NCI-H1092 treated with DMSO at 0.1 percent for 48 hours (cell line): ENCODE measurements at regions not wholly inside any gene's neighbourhood (a gene's known extent, or its start where the extent isn't known, plus 50 kb on each side); places are given as distances from the start of the nearest gene placed in this dataset.
"Not testable (repeated sequence)": the region's sequence is repeated elsewhere in the genome, so short reads cannot be mapped to it uniquely, and the experiment has no call there.

Source experiments
- DNase-seq: peaks from one replicate; lab custom pipeline; 2025; lab: John Stamatoyannopoulos, UW

- no peak for DNase-seq
These were observed 57.6 kb downstream of the PTTG1 start for GRCh38 chr5:160479220-160479619.

GRCh38 chr5:160479926-160480325, 58.3 kb downstream of the PTTG1 start:
- DNase-seq: no peak

DNA sequence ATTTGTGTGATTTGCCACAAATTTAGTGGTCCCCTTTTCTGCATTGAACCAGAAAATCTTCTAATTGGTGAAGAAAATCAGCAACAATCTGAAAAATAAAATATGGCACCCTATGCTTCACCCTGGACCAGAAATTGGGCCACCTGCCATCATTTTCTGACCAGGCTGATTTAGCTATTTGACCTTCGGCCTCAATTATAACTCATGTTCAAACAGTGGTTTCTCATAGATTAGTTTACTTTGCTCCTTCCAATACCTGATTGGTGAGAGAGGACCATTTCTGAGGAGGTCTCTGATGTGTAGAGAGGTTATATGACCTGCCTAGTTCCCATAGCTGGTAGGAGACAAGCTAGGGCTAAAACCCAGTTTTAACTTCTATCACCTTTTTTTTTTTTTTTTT, 59.0 kb downstream of the PTTG1 start:
- DNase-seq: no peak

- DNase-seq: no peak
These were observed 63.0 kb downstream of the PTTG1 start for GRCh38 chr5:160484678-160485077.

DNA sequence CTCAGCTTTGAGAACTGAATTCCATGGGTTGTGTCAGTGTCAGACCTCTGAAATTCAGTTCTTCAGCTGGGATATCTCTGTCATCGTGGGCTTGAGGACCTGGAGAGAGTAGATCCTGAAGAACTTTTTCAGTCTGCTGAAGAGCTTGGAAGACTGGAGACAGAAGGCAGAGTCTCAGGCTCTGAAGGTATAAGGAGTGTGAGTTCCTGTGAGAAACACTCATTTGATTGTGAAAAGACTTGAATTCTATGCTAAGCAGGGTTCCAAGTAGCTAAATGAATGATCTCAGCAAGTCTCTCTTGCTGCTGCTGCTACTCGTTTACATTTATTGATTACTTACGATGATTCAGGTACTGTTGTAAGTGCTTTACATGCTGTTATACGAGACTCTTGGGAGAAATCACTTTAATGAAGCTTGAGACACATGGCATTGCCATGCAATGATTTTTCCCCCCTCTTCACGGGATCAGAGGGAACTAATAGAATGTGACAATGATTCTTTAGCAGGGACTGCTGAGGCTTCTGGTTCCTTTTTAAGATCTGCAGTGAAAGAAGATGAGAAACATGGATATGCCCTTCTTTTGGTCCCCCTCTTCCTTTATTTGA, 63.8 kb downstream of the PTTG1 start:
- no peak for DNase-seq

- no peak for DNase-seq
These were observed 64.9 kb downstream of the PTTG1 start for GRCh38 chr5:160486573-160486972.

DNA sequence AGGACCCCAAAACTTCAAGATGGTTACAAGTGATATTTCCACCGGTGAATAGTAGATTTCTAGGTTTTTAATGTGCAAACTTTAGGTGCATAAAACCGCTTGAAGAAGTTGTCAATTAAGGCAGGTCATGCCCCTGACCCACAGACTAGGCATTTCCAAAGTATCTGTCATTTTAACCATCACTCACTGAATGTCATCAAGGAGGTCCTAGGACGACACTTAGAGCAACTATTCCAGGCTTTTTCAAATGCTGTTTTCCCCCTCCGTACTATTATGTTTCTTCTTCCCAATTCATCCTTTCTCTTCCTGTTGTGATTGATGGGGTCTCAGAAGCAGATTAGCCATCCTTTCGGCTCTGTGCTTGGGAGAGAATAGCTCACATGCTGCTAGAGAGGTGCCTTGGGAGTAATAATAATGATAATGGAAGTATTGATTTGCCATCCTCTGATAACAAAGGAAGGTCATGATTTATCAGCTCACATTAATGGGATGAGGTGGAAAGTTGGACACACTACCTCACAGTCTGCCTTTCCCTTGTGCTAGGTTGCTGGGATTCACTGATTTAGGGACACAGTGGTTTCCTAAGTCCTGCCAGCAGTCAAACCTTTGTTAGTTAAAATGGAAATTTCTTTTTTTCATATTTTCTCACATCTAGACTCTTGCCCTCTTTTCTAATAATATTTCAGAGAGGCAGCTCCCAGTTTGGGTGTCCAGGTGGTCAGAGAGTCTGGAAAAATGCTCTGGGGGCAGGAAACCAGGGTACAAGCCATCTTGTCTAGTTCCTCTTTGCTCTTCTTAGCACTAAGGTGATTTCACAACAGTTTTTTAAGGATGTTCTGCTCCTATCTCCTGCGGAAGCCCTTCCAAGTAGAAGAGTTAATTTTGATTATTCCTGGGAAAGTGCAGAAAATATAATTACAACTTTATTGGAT, 67.0 kb downstream of the PTTG1 start:
- no peak for DNase-seq

DNA sequence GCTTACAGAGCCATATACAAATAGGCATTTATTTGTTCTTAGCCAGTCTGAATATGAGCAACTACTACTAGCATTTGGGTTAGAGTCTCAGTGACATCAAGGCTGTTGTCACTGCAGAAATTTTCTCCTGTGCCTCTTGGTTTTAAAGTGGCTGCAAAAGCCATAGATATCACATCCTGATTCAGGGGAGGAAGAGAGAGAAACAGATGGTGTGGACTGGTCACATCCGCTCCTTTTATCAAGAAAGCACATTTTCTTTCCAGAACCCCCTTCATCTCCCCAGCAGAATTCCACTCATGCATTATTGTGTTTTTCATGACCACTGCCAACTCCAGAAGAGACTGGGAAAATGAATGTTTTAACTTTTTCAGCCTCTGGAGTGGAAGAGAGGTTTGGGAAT, 69.8 kb downstream of the PTTG1 start:
- no peak for DNase-seq

- DNase-seq: no peak
These were observed 70.9 kb downstream of the PTTG1 start for GRCh38 chr5:160492565-160492964.

DNA sequence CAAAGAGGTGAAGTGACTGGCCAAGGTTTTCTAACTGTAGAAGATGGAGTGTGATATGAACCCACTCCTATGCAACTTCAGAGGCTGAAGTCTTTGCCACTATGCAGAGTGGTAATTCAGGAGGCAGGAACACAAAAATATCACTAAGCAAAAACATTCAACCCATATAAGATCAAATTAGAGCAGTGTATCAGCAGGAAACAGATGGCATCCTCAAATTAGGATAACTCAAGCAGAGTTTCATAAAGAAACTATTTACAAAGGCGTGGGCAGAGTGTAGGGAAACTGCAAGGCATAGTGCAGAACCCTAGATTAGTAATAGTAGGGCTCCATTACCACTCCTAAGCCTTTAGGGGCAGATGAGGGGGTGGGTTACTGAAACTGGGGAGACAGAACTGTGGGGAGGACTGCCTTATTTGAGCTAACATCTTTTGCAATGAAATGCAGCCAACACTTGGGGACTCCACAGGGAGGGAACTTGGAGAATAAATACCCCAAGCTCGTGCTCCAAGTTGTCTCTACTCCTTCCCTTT, 72.2 kb downstream of the PTTG1 start:
- no peak for DNase-seq

- DNase-seq: no peak
These were observed 72.8 kb downstream of the PTTG1 start for GRCh38 chr5:160494451-160494850.

DNA sequence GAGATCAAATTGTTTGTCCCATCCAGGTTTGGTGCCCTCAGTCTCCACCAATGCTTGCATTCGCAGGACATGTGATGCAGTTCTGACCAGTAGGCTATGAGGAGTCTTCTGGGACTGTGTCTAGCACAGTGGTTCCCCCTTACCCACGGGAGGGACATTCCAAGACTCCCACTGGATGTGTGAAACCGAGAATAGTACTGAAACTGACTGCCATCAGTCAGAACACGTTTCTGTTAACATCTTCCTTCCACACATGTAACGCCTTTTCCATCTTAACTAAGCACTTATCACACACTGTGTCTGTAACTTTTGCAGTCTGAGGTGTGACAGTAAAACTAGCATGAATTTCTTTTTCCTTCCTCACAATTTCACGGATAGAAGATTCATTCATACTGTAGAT, 74.7 kb downstream of the PTTG1 start:
- DNase-seq: no peak

GRCh38 chr5:160496784-160497183, 75.1 kb downstream of the PTTG1 start:
- no peak for DNase-seq

GRCh38 chr5:160497878-160498277, 76.2 kb downstream of the PTTG1 start:
- DNase-seq: no peak

- DNase-seq: not testable (repeated sequence)
These were observed 76.9 kb downstream of the PTTG1 start for GRCh38 chr5:160498441-160499043.

- no peak for DNase-seq
These were observed 79.4 kb downstream of the PTTG1 start for GRCh38 chr5:160500786-160501779.

DNA sequence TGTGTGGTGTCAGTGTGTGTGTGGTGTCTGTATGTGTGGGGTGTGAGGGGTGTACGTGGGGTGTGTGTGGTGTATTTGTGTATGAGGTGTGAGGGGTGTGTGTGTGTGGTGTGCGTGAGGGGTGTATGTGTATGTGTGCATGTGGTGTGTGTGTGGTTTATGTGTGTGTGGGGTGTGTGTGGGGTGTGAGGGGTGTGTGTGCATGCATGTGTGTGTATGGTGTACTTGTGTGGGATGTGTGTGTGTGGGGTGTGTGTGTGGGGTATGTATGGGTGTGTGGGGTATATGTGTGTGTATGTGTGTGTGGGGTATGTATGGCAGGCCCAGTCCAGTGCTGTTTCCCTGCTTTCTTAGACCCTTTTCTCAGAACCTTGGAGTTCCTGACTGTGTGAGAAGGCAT, 83.3 kb downstream of the PTTG1 start:
- no peak for DNase-seq

- no peak for DNase-seq
These were observed 84.7 kb downstream of the PTTG1 start for GRCh38 chr5:160506006-160507004.

GRCh38 chr5:160507221-160507721, 85.6 kb downstream of the PTTG1 start:
- DNase-seq: no peak

DNA sequence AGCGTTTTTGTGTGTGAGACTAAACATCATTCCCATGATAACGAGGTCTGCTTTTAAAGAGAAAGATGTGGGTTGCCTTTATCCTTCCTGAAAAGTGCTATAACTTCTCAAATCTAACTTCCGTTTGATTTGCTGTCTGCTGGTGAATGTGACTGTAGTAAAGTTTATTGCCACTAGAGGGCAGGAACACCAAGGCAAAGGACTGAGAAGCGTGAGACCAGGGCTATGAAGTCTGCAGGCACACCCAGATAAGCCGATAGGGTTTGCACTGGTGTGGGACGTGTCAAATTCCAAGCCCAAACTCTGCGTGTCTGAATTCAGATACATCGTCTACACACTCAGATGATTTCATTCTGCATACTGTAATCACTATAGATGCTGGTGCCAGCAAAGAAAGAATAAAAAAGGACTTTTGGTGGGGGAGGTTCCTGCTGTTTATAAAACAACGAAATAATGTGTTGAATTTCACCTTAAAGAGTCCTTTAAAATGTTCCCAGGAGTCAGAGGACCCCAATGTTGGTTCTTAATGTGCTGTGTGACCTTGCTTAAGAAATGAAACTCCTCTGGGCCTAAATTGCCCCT, 87.2 kb downstream of the PTTG1 start:
- DNase-seq: peak; percentile 54
